HepG2 (cell line): ENCODE measurements at regions not wholly inside any gene's neighbourhood (a gene's known extent, or its start where the extent isn't known, plus 50 kb on each side); places are given as distances from the start of the nearest gene placed in this dataset.

Experiments used
- ATAC-seq: fragments of 200-7000 bp; cut with Tn5 transposase; 3 replicates; pipeline ENCODE4 v1.9.1; 2020; ENCODE audit warnings: mild to moderate bottlenecking, moderate library complexity
- BruUV-seq: library from RNA; stranded (reverse); fragments of 400-500 nt; replicated peaks from 2 replicates; lab custom pipeline; 2021; lab: Mats Ljungman, UMichigan
- CTCF ChIA-PET: fragments of 300-600 bp; formaldehyde crosslinking; extraction: SDS; loops from one replicate; lab custom pipeline; 2021; ENCODE audit warnings: low total read pairs, inconsistent platforms, low intra/inter-chr PET ratio; lab: Yijun Ruan, JAX
- POLR2A ChIA-PET: fragments of 350-600 bp; sonication (Branson Sonifier 250); formaldehyde crosslinking; loops from one replicate; lab custom pipeline; 2020; ENCODE audit warnings: antibody characterized with exemption, inconsistent platforms; lab: Yijun Ruan, JAX
- DNase-seq: peaks from one replicate; pipeline ENCODE4 v3.0.0-alpha.2; 2015; ENCODE audit warnings: low spot score
- FAIRE-seq: peaks from 3 replicates; lab custom pipeline; 2011; peaks lifted over from hg19 to GRCh38; lab: Jason Lieb, UNC
- H2AFZ ChIP-seq: one replicate; pipeline ENCODE4 v1.6.1; 2011; ENCODE audit warnings: low read length, inconsistent platforms
- H3K27ac ChIP-seq: fragments of 300-600 bp; 3 replicates; pipeline ENCODE4 v1.8.0; 2011; ENCODE audit warnings: mixed run types, mild to moderate bottlenecking, mixed read lengths, low read length, inconsistent platforms; ENCODE audit not compliant: insufficient read depth; ENCODE audit errors: extremely low read length
- H3K27me3 ChIP-seq, 2 experiments: fragments of 200-600 bp in 1 of 2; 2 replicates in 1 of 2; 3 replicates in 1 of 2; pipeline versions ENCODE4 v1.6.0 to v1.8.0; 2011; ENCODE audit warnings: low read length in 2 of 2, mild to moderate bottlenecking in 2 of 2, moderate library complexity in 2 of 2, inconsistent platforms in 1 of 2; ENCODE audit not compliant: insufficient read depth in 2 of 2, control insufficient read depth in 1 of 2
- H3K36me3 ChIP-seq, 2 experiments: fragments of 200-600 bp in 1 of 2; replicated peaks in 1 of 2; 2 replicates in 1 of 2; 3 replicates in 1 of 2; pipeline versions ENCODE4 v1.5.1 to v1.8.0; 2011; ENCODE audit warnings: low read length in 2 of 2, inconsistent platforms in 1 of 2; ENCODE audit not compliant: insufficient read depth in 2 of 2, control insufficient read depth in 1 of 2
- H3K4me1 ChIP-seq: 2 replicates; pipeline ENCODE4 v1.5.1; 2012; ENCODE audit warnings: low read length, inconsistent platforms; ENCODE audit not compliant: insufficient read depth
- H3K4me2 ChIP-seq: 2 replicates; pipeline ENCODE4 v1.6.0; 2011; ENCODE audit warnings: low read depth, low read length, inconsistent platforms
- H3K4me3 ChIP-seq, 3 experiments: fragments of 200-600 bp in 1 of 3; sonication (generic), shearing (Covaris generic) in 1 of 3; replicated peaks in 1 of 3; 2 replicates each; pipeline ENCODE4 v1.5.1; 2011 to 2016; ENCODE audit warnings: low read length in 3 of 3, inconsistent platforms in 2 of 3, low read depth in 2 of 3, mild to moderate bottlenecking in 2 of 3, control low read depth in 1 of 3, mixed read lengths in 1 of 3; ENCODE audit not compliant: insufficient read depth in 1 of 3
- H3K79me2 ChIP-seq: one replicate; pipeline ENCODE4 v1.6.1; 2011; ENCODE audit warnings: low read length, inconsistent platforms; ENCODE audit not compliant: insufficient read depth
- H3K9ac ChIP-seq: 2 replicates; pipeline ENCODE4 v1.6.0; 2011; ENCODE audit warnings: mild to moderate bottlenecking, low read depth, low read length, inconsistent platforms; ENCODE audit not compliant: insufficient read depth
- H3K9me3 ChIP-seq: 2 replicates; pipeline ENCODE4 v1.5.1; 2012; ENCODE audit warnings: mild to moderate bottlenecking, low read length
- H4K20me1 ChIP-seq: 2 replicates; pipeline ENCODE4 v1.6.0; 2011; ENCODE audit warnings: inconsistent platforms, mild to moderate bottlenecking, low read length, moderate library complexity; ENCODE audit not compliant: insufficient read depth
- ATM ChIP-seq: fragments of 450-650 bp; IDR thresholded peaks from 2 replicates; pipeline ENCODE4 v1.7.1; 2017; ENCODE audit warnings: mild to moderate bottlenecking, borderline replicate concordance
- EHMT2 ChIP-seq: fragments of 200-600 bp; sonication (generic); IDR thresholded peaks from 2 replicates; pipeline ENCODE4 v1.7.0; 2017; ENCODE audit warnings: antibody characterized with exemption, low read depth, low read length, borderline replicate concordance
- GATA4 ChIP-seq: sonication (generic); IDR thresholded peaks from 2 replicates; pipeline ENCODE4 v1.6.1; 2016; ENCODE audit warnings: antibody characterized with exemption, low read depth, borderline replicate concordance
- KDM4B ChIP-seq: sonication (generic); formaldehyde crosslinking; IDR thresholded peaks from 2 replicates; pipeline ENCODE4 v1.4.0; 2020; ENCODE audit warnings: missing genetic modification reagents
- KLF16 ChIP-seq, 2 experiments: sonication (generic) in 1 of 2; formaldehyde crosslinking in 1 of 2; IDR thresholded peaks; 2 replicates each; pipeline versions ENCODE4 v1.6.1 to v1.8.0; 2016 to 2023; ENCODE audit warnings: missing genetic modification reagents in 2 of 2, missing compliant biosample characterization in 1 of 2
- SKI ChIP-seq: fragments of 450-650 bp; IDR thresholded peaks from one replicate; pipeline ENCODE4 v1.6.1; 2018; ENCODE audit warnings: mild to moderate bottlenecking; ENCODE audit not compliant: partially characterized antibody
- SP1 ChIP-seq, 2 experiments: fragments of 450-650 bp in 1 of 2; sonication (generic) in 1 of 2; formaldehyde crosslinking in 1 of 2; IDR thresholded peaks; 2 replicates each; pipeline versions ENCODE4 v1.4.0 to v1.6.1; 2016 to 2020; ENCODE audit warnings: missing genetic modification reagents in 1 of 2
- ZBTB7B ChIP-seq: sonication (generic); formaldehyde crosslinking; IDR thresholded peaks from 2 replicates; pipeline ENCODE4 v1.4.0; 2020; ENCODE audit warnings: missing genetic modification reagents
- ZMYM4 ChIP-seq: sonication (generic); formaldehyde crosslinking; IDR thresholded peaks from 2 replicates; pipeline ENCODE4 v1.8.1; 2023; ENCODE audit warnings: mild to moderate bottlenecking, missing genetic modification reagents
- ZNF329 ChIP-seq: sonication (generic); formaldehyde crosslinking; IDR thresholded peaks from 2 replicates; pipeline ENCODE4 v1.9.0; 2021; ENCODE audit warnings: low read depth, mild to moderate bottlenecking, missing genetic modification reagents
- ZNF550 ChIP-seq: sonication (generic); formaldehyde crosslinking; IDR thresholded peaks from 2 replicates; pipeline ENCODE4 v1.4.0; 2020; ENCODE audit warnings: mild to moderate bottlenecking, missing genetic modification reagents, borderline replicate concordance
- ZNF891 ChIP-seq: sonication (generic); formaldehyde crosslinking; IDR thresholded peaks from 2 replicates; pipeline ENCODE4 v1.5.0; 2020; ENCODE audit warnings: mild to moderate bottlenecking, missing genetic modification reagents
- ZSCAN31 ChIP-seq: sonication (generic); formaldehyde crosslinking; IDR thresholded peaks from 2 replicates; pipeline ENCODE4 v1.5.0; 2020; ENCODE audit warnings: low read depth, mild to moderate bottlenecking, missing genetic modification reagents
- WGBS: methylation state at CpG from one replicate; pipeline ENCODE4 v1.1.6; 2017; ENCODE audit warnings: low lambda C conversion rate; 5-methylcytosine and 5-hydroxymethylcytosine counted together
- in situ Hi-C: cut with HindIII; loops from 2 replicates; pipeline ENCODE4 v1.10.0; 2017; ENCODE audit warnings: low pct_unique_long_range_greater_than_20kb; ENCODE audit not compliant: extremely low pct_ligation_motif_present
- intact Hi-C: fragments of 100-400 bp; cut with micrococcal nuclease; formaldehyde crosslinking; loops from one replicate; pipeline ENCODE4 v1.10.0; 2022; ENCODE audit not compliant: unreplicated experiment
- TF ChIP-seq, protein P1 (sequence below): sonication (generic); formaldehyde crosslinking; IDR thresholded peaks from 2 replicates; pipeline ENCODE4 v1.4.0; 2020; ENCODE audit warnings: mild to moderate bottlenecking, missing genetic modification reagents
- TF ChIP-seq, protein P2 (sequence below): IDR thresholded peaks from 2 replicates; pipeline ENCODE4 v1.6.1; 2012; ENCODE audit warnings: inconsistent platforms
- TF ChIP-seq, protein P3 (sequence below): sonication (generic); formaldehyde crosslinking; IDR thresholded peaks from 2 replicates; pipeline ENCODE4 v1.4.0; 2020; ENCODE audit warnings: mild to moderate bottlenecking, missing genetic modification reagents
- TF ChIP-seq, protein P4 (sequence below): sonication (generic); formaldehyde crosslinking; IDR thresholded peaks from 2 replicates; pipeline ENCODE4 v1.4.0; 2020; ENCODE audit warnings: missing genetic modification reagents, mild to moderate bottlenecking, borderline replicate concordance
- TF ChIP-seq, protein P5 (sequence below): sonication (generic); formaldehyde crosslinking; IDR thresholded peaks from 2 replicates; pipeline ENCODE4 v1.4.0; 2020; ENCODE audit warnings: low read depth, mild to moderate bottlenecking, missing genetic modification reagents

DNA sequence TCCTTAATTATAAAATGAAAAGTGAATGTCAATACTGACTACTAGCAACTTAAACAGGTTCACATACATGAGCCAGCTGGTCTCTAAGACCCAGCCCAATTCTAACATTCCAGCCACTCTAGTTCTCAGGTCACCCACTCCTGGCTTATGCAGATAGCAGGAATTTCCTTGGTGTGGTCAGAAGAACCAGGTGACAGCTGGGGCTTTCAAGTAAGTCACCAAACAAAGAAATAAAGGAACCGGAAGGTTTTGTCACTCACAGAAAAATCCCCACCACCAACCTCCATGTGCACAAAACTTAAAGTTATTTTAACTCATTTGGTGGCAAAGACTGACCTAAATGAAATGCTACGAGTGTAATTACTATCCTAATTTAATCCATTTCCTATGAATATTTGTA lies 129.6 kb upstream of the CDKN3 start:
- CTCF ChIA-PET = no interaction called here
- H3K27ac ChIP-seq = no peak overlapping the region
- POLR2A ChIA-PET = no interaction called here
- intact Hi-C loops (no loop called here), in situ Hi-C loops (no loop called here)
- H4K20me1 ChIP-seq = no peaks in the 10 kb centered on the region
- DNase-seq (no peak), ATAC-seq (no peak), FAIRE-seq (no peak)
- no peaks in the 10 kb centered on the region for H3K79me2 ChIP-seq
- H3K4me3 ChIP-seq = no peak overlapping the region
- no peak overlapping the region for H3K9ac ChIP-seq
- no peak overlapping the region for H3K4me2 ChIP-seq
- H2AFZ ChIP-seq = no peak overlapping the region
- BruUV-seq = no TSS peak
- 0 out of 2 replicates have a peak, but pooled peaks cover 5% of the 10 kb centered on the region for H3K4me1 ChIP-seq
- TF ChIP-seq EHMT2 (no peak), ZNF550 (no peak), ZMYM4 (CRISPR knock-in tag) (no peak), ZSCAN31 (CRISPR knock-in tag) (no peak), SKI (no peak), GATA4 (no peak), ZNF329 (CRISPR knock-in tag) (no peak), SP1 (IDR thresholded peaks at IDR 0.05) (no peak), SP1 (CRISPR knock-in tag; IDR thresholded peaks at IDR 0.05) (no peak), KLF16 (CRISPR knock-in tag; IDR thresholded peaks at IDR 0.05) (no peak), ATM (no peak), KDM4B (no peak), ZBTB7B (CRISPR knock-in tag) (no peak), ZNF891 (CRISPR knock-in tag) (no peak)
- TF ChIP-seq, protein P1, sequence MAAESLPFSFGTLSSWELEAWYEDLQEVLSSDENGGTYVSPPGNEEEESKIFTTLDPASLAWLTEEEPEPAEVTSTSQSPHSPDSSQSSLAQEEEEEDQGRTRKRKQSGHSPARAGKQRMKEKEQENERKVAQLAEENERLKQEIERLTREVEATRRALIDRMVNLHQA (CRISPR knock-in tag) = no peak
- TF ChIP-seq, protein P2, sequence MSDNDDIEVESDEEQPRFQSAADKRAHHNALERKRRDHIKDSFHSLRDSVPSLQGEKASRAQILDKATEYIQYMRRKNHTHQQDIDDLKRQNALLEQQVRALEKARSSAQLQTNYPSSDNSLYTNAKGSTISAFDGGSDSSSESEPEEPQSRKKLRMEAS = no peak
- TF ChIP-seq, protein P3, sequence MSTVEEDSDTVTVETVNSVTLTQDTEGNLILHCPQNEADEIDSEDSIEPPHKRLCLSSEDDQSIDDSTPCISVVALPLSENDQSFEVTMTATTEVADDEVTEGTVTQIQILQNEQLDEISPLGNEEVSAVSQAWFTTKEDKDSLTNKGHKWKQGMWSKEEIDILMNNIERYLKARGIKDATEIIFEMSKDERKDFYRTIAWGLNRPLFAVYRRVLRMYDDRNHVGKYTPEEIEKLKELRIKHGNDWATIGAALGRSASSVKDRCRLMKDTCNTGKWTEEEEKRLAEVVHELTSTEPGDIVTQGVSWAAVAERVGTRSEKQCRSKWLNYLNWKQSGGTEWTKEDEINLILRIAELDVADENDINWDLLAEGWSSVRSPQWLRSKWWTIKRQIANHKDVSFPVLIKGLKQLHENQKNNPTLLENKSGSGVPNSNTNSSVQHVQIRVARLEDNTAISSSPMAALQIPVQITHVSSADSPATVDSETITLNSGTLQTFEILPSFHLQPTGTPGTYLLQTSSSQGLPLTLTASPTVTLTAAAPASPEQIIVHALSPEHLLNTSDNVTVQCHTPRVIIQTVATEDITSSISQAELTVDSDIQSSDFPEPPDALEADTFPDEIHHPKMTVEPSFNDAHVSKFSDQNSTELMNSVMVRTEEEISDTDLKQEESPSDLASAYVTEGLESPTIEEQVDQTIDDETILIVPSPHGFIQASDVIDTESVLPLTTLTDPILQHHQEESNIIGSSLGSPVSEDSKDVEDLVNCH = no peak
- TF ChIP-seq, protein P4, sequence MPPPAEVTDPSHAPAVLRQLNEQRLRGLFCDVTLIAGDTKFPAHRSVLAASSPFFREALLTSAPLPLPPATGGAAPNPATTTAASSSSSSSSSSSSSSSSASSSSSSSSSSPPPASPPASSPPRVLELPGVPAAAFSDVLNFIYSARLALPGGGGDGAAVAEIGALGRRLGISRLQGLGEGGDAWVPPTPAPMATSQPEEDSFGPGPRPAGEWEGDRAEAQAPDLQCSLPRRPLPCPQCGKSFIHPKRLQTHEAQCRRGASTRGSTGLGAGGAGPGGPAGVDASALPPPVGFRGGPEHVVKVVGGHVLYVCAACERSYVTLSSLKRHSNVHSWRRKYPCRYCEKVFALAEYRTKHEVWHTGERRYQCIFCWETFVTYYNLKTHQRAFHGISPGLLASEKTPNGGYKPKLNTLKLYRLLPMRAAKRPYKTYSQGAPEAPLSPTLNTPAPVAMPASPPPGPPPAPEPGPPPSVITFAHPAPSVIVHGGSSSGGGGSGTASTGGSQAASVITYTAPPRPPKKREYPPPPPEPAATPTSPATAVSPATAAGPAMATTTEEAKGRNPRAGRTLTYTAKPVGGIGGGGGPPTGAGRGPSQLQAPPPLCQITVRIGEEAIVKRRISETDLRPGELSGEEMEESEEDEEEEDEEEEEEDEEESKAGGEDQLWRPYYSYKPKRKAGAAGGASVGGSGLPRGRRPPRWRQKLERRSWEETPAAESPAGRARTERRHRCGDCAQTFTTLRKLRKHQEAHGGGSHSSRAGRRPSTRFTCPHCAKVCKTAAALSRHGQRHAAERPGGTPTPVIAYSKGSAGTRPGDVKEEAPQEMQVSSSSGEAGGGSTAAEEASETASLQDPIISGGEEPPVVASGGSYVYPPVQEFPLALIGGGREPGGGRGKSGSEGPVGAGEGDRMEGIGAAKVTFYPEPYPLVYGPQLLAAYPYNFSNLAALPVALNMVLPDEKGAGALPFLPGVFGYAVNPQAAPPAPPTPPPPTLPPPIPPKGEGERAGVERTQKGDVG (CRISPR knock-in tag) = no peak
- TF ChIP-seq, protein P5, sequence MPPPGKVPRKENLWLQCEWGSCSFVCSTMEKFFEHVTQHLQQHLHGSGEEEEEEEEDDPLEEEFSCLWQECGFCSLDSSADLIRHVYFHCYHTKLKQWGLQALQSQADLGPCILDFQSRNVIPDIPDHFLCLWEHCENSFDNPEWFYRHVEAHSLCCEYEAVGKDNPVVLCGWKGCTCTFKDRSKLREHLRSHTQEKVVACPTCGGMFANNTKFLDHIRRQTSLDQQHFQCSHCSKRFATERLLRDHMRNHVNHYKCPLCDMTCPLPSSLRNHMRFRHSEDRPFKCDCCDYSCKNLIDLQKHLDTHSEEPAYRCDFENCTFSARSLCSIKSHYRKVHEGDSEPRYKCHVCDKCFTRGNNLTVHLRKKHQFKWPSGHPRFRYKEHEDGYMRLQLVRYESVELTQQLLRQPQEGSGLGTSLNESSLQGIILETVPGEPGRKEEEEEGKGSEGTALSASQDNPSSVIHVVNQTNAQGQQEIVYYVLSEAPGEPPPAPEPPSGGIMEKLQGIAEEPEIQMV (CRISPR knock-in tag) = no peak
- 44% methylated on average over 2 of the region's 2 CpGs for WGBS
- no peaks in the 10 kb centered on the region for H3K27me3 ChIP-seq
- no peaks in the 10 kb centered on the region for H3K36me3 ChIP-seq
- H3K9me3 ChIP-seq = no peaks in the 10 kb centered on the region
